ENCODE measurements at regions not wholly inside any gene's neighbourhood (a gene's known extent, or its start where the extent isn't known, plus 50 kb on each side); places are given as distances from the start of the nearest gene placed in this dataset.

DNA sequence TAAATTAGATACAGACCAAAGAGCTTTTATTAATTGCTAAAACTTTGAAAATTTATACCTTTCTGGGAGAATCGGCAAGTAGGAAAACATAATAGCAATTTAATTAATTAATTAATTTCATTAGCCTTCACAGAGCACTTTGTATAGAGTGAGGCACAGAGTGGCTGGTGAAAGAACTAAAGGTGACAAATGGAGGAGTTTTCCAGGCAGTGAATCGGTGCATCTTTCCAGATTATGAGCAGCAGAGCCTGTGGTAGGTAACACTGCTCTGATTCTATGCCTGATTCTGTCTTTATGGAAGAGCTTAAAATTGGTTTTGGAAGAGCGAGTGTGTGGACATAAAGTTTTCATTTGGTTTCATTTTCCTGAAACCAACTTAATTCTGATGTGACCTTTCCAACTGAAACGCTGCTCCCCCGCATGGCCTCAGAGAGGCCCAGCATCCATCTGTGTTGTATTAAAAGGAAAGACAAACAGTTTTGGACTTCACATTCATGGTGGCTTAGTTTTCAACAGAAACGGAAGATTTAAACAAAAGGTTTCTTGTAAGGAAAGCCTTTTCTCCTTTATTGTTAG lies 188.9 kb upstream of the RPS23 start (continued):
- TF ChIP-seq, protein P1, sequence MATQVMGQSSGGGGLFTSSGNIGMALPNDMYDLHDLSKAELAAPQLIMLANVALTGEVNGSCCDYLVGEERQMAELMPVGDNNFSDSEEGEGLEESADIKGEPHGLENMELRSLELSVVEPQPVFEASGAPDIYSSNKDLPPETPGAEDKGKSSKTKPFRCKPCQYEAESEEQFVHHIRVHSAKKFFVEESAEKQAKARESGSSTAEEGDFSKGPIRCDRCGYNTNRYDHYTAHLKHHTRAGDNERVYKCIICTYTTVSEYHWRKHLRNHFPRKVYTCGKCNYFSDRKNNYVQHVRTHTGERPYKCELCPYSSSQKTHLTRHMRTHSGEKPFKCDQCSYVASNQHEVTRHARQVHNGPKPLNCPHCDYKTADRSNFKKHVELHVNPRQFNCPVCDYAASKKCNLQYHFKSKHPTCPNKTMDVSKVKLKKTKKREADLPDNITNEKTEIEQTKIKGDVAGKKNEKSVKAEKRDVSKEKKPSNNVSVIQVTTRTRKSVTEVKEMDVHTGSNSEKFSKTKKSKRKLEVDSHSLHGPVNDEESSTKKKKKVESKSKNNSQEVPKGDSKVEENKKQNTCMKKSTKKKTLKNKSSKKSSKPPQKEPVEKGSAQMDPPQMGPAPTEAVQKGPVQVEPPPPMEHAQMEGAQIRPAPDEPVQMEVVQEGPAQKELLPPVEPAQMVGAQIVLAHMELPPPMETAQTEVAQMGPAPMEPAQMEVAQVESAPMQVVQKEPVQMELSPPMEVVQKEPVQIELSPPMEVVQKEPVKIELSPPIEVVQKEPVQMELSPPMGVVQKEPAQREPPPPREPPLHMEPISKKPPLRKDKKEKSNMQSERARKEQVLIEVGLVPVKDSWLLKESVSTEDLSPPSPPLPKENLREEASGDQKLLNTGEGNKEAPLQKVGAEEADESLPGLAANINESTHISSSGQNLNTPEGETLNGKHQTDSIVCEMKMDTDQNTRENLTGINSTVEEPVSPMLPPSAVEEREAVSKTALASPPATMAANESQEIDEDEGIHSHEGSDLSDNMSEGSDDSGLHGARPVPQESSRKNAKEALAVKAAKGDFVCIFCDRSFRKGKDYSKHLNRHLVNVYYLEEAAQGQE (IDR thresholded peaks at IDR 0.05; ENCODE audit: borderline replicate concordance), result peak; percentile 8; the same call in 1 of the 2 replicates
- TF ChIP-seq, protein P1 (CRISPR knock-in tag; IDR thresholded peaks at IDR 0.05; ENCODE audit: low read depth), result no peak
- TF ChIP-seq SMAD3 (CRISPR knock-in tag; conservative IDR thresholded peaks at IDR 0.05) (no peak), PHB (CRISPR knock-in tag; IDR thresholded peaks at IDR 0.05) (no peak), NR1H2 (CRISPR knock-in tag; IDR thresholded peaks at IDR 0.05) (no peak), ZNF12 (CRISPR knock-in tag; IDR thresholded peaks at IDR 0.05) (no peak), E2F3 (CRISPR knock-in tag; IDR thresholded peaks at IDR 0.05) (no peak), ZNF589 (CRISPR knock-in tag; IDR thresholded peaks at IDR 0.05; ENCODE audit: low read depth) (no peak), NFYB (IDR thresholded peaks at IDR 0.05; ENCODE audit: extremely low read depth, insufficient read length) (no peak), RFX7 (CRISPR knock-in tag; IDR thresholded peaks at IDR 0.05) (no peak), U2AF1 (optimal IDR thresholded peaks at IDR 0.05; ENCODE audit: low read depth, low read length) (no peak), TCF7 (IDR thresholded peaks at IDR 0.05; ENCODE audit: borderline replicate concordance) (no peak)
- TF ChIP-seq, protein P2, sequence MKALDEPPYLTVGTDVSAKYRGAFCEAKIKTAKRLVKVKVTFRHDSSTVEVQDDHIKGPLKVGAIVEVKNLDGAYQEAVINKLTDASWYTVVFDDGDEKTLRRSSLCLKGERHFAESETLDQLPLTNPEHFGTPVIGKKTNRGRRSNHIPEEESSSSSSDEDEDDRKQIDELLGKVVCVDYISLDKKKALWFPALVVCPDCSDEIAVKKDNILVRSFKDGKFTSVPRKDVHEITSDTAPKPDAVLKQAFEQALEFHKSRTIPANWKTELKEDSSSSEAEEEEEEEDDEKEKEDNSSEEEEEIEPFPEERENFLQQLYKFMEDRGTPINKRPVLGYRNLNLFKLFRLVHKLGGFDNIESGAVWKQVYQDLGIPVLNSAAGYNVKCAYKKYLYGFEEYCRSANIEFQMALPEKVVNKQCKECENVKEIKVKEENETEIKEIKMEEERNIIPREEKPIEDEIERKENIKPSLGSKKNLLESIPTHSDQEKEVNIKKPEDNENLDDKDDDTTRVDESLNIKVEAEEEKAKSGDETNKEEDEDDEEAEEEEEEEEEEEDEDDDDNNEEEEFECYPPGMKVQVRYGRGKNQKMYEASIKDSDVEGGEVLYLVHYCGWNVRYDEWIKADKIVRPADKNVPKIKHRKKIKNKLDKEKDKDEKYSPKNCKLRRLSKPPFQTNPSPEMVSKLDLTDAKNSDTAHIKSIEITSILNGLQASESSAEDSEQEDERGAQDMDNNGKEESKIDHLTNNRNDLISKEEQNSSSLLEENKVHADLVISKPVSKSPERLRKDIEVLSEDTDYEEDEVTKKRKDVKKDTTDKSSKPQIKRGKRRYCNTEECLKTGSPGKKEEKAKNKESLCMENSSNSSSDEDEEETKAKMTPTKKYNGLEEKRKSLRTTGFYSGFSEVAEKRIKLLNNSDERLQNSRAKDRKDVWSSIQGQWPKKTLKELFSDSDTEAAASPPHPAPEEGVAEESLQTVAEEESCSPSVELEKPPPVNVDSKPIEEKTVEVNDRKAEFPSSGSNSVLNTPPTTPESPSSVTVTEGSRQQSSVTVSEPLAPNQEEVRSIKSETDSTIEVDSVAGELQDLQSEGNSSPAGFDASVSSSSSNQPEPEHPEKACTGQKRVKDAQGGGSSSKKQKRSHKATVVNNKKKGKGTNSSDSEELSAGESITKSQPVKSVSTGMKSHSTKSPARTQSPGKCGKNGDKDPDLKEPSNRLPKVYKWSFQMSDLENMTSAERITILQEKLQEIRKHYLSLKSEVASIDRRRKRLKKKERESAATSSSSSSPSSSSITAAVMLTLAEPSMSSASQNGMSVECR (CRISPR knock-in tag; IDR thresholded peaks at IDR 0.05), result no peak
- TF ChIP-seq, protein P3, sequence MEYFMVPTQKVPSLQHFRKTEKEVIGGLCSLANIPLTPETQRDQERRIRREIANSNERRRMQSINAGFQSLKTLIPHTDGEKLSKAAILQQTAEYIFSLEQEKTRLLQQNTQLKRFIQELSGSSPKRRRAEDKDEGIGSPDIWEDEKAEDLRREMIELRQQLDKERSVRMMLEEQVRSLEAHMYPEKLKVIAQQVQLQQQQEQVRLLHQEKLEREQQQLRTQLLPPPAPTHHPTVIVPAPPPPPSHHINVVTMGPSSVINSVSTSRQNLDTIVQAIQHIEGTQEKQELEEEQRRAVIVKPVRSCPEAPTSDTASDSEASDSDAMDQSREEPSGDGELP (CRISPR knock-in tag; IDR thresholded peaks at IDR 0.05; ENCODE audit: borderline replicate concordance), result no peak
